ENCODE measurements at regions not wholly inside any gene's neighbourhood (a gene's known extent, or its start where the extent isn't known, plus 50 kb on each side); places are given as distances from the start of the nearest gene placed in this dataset.

GRCh38 chr2:211237586-211238275, 681.3 kb downstream of the CPS1 start:
- no peak for DNase-seq (ENCODE audit: low spot score)

- no peak for DNase-seq (ENCODE audit: low spot score)
Observed at GRCh38 chr2:211241891-211242290, 685.5 kb downstream of the CPS1 start.

- DNase-seq (ENCODE audit: low spot score): no peak
Observed at GRCh38 chr2:211247751-211248150, 691.4 kb downstream of the CPS1 start.

- DNase-seq (ENCODE audit: low spot score): no peak
Observed at GRCh38 chr2:211248841-211249240, 692.4 kb downstream of the CPS1 start.

- DNase-seq (ENCODE audit: low spot score): no peak
Observed at GRCh38 chr2:211251016-211251415, 694.6 kb downstream of the CPS1 start.

GRCh38 chr2:211258646-211259335, 702.4 kb downstream of the CPS1 start:
- DNase-seq (ENCODE audit: low spot score): no peak

- DNase-seq (ENCODE audit: low spot score): no peak
Observed at GRCh38 chr2:211259831-211260476, 703.6 kb downstream of the CPS1 start.

GRCh38 chr2:211270257-211270656, 713.9 kb downstream of the CPS1 start:
- DNase-seq (ENCODE audit: low spot score): no peak

- no peak for DNase-seq (ENCODE audit: low spot score)
Observed at GRCh38 chr2:211281430-211282073, 725.2 kb downstream of the CPS1 start.

GRCh38 chr2:211302676-211303075, 746.3 kb downstream of the CPS1 start:
- DNase-seq (ENCODE audit: low spot score): no peak

- no peak for DNase-seq (ENCODE audit: low spot score)
Observed at GRCh38 chr2:211306929-211307328, 750.5 kb downstream of the CPS1 start.

Data from SW480 (cell line).